Fibroblast of the conjunctiva (primary cell): ENCODE measurements at regions not wholly inside any gene's neighbourhood (a gene's known extent, or its start where the extent isn't known, plus 50 kb on each side); places are given as distances from the start of the nearest gene placed in this dataset.

Experiments
- DNase-seq: peaks from one replicate; pipeline ENCODE4 v3.0.0-alpha.2; 2010; ENCODE audit warnings: low read depth

- DNase-seq, result no peak
Measured at GRCh38 chr7:7051206-7051877, 131.0 kb upstream of the C1GALT1 start.

- DNase-seq, result no peak
Measured at GRCh38 chr7:7054252-7054830, 128.0 kb upstream of the C1GALT1 start.

GRCh38 chr7:7060828-7061599 lies 121.3 kb upstream of the C1GALT1 start:
- no peak for DNase-seq

DNA sequence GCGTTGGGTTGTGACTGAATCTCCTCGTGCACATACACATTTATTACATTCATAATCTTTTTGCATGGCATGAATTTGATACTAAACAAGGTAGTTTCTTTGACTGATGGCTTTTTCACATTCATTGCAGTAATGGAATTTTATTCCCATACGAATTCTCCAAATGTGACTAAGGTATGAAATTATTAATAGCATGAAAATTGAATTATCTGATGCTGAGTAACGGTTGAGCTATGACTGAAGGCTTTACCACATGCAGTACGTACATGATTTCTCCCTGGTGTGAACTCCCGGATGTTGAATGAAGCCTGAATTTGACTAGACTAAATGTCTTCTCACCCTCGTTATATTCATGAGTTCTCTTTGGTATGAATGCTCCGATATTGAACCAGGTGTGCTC lies 104.4 kb upstream of the C1GALT1 start:
- DNase-seq, result no peak

GRCh38 chr7:7080802-7081201 lies 101.5 kb upstream of the C1GALT1 start:
- DNase-seq, result no peak

- no peak for DNase-seq
Measured at GRCh38 chr7:7090460-7090859, 91.9 kb upstream of the C1GALT1 start.

DNA sequence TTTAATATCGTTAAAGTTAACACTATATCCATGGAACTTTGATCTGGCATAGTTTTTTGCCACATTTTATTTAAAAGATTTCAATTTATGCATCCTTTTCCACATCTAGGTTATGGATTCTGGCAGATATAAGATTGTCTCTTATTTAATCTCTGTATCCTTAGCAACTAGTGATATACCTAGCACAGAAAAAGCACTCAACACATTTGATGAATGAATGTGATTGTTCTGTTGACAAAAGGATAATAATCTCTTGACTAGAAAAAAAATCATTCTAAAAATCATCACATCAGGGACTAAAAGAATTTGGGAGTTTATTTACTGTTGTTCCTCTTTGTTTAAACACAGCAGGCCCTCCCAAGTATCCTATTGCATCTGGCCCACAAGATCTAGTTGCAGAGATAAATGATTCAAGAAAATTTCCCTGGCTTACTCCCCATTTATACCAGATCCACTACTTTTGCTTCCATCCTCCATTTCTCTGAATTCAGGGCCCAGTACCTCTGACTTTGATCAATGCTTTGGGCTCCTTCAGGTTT lies 84.0 kb upstream of the C1GALT1 start:
- no peak for DNase-seq

GRCh38 chr7:7099584-7100014 lies 82.7 kb upstream of the C1GALT1 start:
- peak; percentile 82 for DNase-seq

- no peak for DNase-seq
Measured at GRCh38 chr7:7100432-7100849, 81.9 kb upstream of the C1GALT1 start.

- no peak for DNase-seq
Measured at GRCh38 chr7:7102906-7103305, 79.4 kb upstream of the C1GALT1 start.

DNA sequence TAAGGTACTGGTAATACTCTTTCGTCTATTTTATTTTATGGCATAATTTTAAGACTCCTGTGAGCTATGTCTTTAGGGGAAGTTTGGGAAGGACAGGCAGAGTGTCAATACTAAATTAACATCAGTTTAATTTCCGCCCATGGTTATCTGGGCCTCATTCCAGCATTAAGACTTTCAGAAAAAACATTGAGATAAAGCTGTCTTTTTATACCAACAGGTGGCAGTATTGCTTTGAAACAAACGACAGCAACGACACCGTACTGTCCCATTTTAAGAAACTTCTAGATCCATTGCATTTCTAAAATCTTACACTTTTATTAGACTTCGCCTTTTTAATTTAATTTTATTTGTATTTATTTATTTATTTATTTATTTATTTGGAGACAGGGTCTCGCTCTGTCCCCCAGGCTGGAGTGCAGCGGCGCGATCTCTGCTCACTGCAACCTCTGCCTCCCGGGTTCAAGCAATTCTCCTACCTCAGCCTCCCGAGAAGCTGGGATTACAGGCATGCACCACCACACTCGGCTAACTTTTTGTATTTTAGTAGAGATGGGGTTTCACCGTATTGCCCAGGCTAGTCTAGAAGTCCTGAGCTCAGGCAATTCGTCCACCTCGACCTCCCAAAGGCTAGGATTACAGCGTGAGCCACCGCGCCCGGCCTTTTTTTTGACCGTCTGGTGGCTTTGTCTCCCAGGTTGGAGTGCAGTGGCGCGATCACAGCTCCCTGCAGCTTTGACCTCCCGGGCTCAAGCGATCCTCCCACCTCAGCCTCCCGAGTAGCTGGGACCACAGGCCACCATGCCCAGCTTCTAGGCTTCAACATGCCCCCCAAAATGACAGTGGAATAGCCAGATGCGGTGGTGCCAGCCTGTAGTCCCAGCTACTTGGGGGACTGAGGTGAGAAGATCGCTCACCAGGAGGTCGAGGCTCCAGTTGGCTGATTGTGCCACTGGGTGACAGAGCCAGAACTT lies 78.7 kb upstream of the C1GALT1 start:
- DNase-seq, result peak; percentile 70

DNA sequence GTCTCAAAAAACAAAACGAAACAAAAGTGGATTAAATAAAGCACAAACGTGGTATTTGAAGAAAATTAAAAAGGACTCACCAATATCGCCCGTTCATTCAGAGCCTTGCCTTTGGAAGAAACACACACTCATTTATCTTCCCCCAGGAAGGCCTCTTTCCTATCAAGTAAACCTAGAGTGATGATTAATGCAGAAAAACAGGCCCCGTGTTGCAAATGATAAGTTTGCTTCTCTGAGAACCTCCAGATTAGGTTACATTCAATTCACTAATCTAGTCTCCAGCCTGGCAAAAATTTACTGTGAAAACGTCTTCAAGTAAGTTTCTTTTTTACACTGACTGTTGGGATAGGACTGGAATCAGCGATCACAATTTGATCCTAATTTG lies 78.0 kb upstream of the C1GALT1 start:
- DNase-seq, result no peak

DNA sequence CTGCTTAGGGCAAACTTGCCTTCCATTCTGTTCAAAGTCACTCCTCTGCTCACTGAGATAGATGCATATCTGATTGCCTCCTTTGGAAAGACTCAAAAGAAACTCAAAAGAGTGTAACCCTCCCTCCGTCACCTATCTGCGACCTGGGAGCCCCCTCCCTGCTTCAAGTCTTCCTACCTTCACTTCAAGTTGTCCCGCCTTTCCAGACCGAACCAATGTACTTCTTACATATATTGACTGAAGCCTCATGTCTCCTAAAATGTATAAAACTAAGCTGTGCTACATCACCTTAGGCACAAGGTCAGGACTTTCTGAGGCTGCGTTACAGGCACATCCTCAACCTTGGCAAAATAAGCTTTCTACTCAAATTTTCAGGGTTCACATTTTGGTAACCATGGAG lies 77.4 kb upstream of the C1GALT1 start:
- DNase-seq, result no peak

GRCh38 chr7:7105800-7106582 lies 76.4 kb upstream of the C1GALT1 start:
- no peak for DNase-seq

DNA sequence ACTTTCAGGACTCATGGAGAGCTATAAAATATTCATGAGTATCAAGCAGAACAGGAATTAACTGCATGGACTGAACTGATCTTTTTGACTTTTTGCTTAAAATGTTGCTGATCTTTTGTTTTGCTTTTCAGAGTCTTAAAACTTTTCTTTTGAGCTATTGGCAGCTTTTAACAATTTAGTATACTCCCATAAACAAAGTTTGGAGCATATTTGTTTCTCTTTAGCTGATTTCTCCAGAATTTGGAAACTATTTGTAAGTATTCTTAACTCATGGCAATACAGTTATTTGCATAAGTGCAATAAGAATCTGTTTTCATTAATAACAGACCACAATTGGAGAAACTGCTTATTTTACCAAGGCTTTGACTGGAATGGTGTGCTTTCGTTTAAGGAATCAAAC lies 73.4 kb upstream of the C1GALT1 start:
- no peak for DNase-seq

- no peak for DNase-seq
Measured at GRCh38 chr7:7109934-7110333, 72.4 kb upstream of the C1GALT1 start.

DNA sequence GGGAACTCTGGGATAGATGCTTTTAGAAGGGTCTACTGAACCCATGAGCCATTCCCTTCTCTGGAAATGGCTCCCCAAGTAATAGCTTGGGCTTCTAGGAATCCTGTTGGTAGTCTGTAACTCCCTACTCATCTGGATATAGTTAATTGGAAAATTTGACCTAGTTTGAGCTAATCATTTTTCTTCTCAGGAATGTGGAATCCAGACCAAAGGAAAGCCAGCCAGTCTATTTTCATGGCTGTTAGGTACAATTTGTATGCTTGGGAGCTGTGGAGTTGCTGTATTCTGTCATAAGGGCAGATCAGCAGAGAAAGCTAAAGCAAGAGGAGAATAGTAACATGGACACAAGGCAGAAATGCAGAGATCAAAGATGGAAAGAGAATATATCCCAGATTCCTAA lies 71.6 kb upstream of the C1GALT1 start:
- DNase-seq, result no peak

DNA sequence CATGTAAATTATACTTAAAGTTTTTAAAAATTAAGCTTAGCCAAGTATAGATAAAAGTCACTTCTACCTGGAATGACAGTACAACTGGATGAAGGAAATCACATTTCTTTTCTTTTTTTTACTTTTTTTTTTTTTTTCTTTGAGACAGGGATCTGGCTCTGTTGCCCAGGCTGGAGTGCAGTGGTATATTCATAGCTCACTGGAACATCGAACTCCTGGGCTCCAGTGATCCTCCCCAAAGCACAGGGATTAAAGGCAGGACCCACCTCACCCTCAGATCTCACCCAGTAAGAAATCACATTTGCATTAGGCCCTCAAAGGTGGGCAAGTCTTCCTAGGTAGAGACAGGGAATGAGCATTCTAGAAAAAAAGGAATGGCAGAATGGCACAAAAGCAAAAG lies 69.5 kb upstream of the C1GALT1 start:
- no peak for DNase-seq

- DNase-seq, result no peak
Measured at GRCh38 chr7:7114575-7115291, 67.6 kb upstream of the C1GALT1 start.

DNA sequence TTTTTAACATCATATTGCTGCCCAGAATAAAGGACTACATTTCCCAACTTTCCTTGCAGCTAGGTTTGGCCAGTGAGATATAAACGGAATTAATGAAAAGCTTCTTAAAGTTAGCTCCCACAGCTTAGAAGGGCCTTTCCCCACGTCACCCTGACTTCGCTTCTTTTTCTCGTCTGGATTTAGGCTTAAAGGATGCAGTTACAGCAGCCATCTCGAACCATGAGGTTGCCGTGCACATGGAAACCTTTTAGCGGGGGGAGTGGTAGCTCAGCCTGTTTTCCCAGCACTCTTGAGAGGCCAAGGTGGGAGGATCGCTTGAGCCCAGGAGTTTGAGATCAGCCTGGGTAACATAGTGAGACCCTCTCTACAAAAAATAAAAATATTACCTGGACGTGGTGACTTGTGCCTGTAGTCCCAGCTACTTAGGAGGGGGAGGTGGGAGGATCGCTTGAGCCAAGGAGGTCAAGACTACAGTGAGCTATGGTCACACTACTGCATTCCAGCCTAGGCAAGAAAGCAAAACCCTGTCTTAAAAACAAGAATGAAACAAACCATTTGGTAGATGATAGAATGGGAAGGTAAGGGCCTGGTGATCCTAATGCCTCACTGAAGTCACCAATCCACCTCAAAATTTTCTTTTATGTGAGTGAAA lies 64.3 kb upstream of the C1GALT1 start:
- no peak for DNase-seq
